Stomach (tissue), 8 donors: ENCODE measurements at regions not wholly inside any gene's neighbourhood (a gene's known extent, or its start where the extent isn't known, plus 50 kb on each side); places are given as distances from the start of the nearest gene placed in this dataset.

Experiments
- DNase-seq, 2 donors: peaks; one replicate each; pipeline versions ENCODE4 v3.0.0 to v3.0.0-alpha.2; 2013 to 2019
- H3K27ac ChIP-seq, 5 donors: fragments of 200-600 bp in 4 of 5; sonication (generic) in 4 of 5; one replicate each; pipeline ENCODE4 v1.5.1; 2013 to 2019; ENCODE audit warnings: mild to moderate bottlenecking in 1 of 5, moderate library complexity in 1 of 5
- H3K27me3 ChIP-seq, 3 donors: fragments of 200-600 bp; sonication (generic); one replicate each; pipeline ENCODE4 v1.5.1; 2017 to 2019; ENCODE audit warnings: mixed run types in 1 of 3
- H3K36me3 ChIP-seq, 4 donors: fragments of 200-600 bp; sonication (generic); 1 replicate in 3 of 4; 2 replicates in 1 of 4; pipeline ENCODE4 v1.5.1; 2016 to 2019
- H3K4me1 ChIP-seq, 4 donors: fragments of 200-600 bp; sonication (generic); one replicate each; pipeline ENCODE4 v1.5.1; 2016 to 2019
- H3K4me3 ChIP-seq, 4 donors: fragments of 200-600 bp; sonication (generic) in 3 of 4; one replicate each; pipeline ENCODE4 v1.5.1; 2016 to 2019; ENCODE audit warnings: mild to moderate bottlenecking in 1 of 4
- H3K9me3 ChIP-seq, 4 donors: fragments of 200-600 bp; sonication (generic); one replicate each; pipeline ENCODE4 v1.5.1; 2016 to 2019
- CTCF ChIP-seq, 7 experiments: fragments of 450-650 bp in 4 of 7; fragments of 200-600 bp in 3 of 7; sonication (generic) in 3 of 7; IDR thresholded peaks; one replicate each; pipeline ENCODE4 v1.5.1; 2016 to 2019; ENCODE audit warnings: antibody characterized with exemption in 7 of 7, control low read depth in 2 of 7, mild to moderate bottlenecking in 1 of 7
- EP300 ChIP-seq: sonication (generic); formaldehyde crosslinking; IDR thresholded peaks from one replicate; pipeline ENCODE4 v1.6.1; 2017; ENCODE audit warnings: antibody characterized with exemption
- POLR2A ChIP-seq, 4 donors: fragments of 450-650 bp; IDR thresholded peaks; one replicate each; pipeline ENCODE4 v1.6.1; 2016; ENCODE audit warnings: antibody characterized with exemption in 4 of 4, control low read depth in 2 of 4, mild to moderate bottlenecking in 1 of 4, moderate library complexity in 1 of 4
- POLR2AphosphoS5 ChIP-seq, 3 donors: sonication (generic); formaldehyde crosslinking; IDR thresholded peaks; one replicate each; pipeline ENCODE4 v1.6.1; 2016; ENCODE audit warnings: antibody characterized with exemption in 3 of 3
- WGBS, 5 donors: extraction: QIAGEN DNeasy Blood & Tissue Kit in 3 of 5; methylation state at CpG; one replicate each; pipeline versions ENCODE4 v1.1.5 to v1.1.7; 2013 to 2018; 5-methylcytosine and 5-hydroxymethylcytosine counted together
- intact Hi-C: fragments of 100-400 bp; cut with DNase I; formaldehyde crosslinking; loops from one replicate; pipeline ENCODE4 v1.15.1; 2023; ENCODE audit warnings: low total_unique reads
- donor health status: healthy with polysubstance abuse.
- donor health status: Bipolar disorder and iron deficiency.
- donor health status: healthy.

- Histone ChIP-seq H3K4me1 (no peaks in the 10 kb centered on the region), H3K4me3 (no peak overlapping the region), H3K27me3 (no peaks in the 10 kb centered on the region), H3K9me3 (no peaks in the 10 kb centered on the region), H3K36me3 (no peaks in the 10 kb centered on the region), H3K27ac (no peak overlapping the region)
- no peak for DNase-seq
- intact Hi-C loops, result no loop called here
- TF ChIP-seq CTCF (IDR thresholded peaks at IDR 0.05), result no peak
- TF ChIP-seq POLR2A (IDR thresholded peaks at IDR 0.05), result no peak
- no peak for TF ChIP-seq POLR2AphosphoS5 (IDR thresholded peaks at IDR 0.05)
- TF ChIP-seq EP300, result no peak
- 73 to 90% (median 80%) methylated on average over 7 of the region's 7 CpGs for WGBS, 5 donors
These were observed 568.9 kb downstream of the CCDC171 start for GRCh38 chr9:16121601-16122286.

DNA sequence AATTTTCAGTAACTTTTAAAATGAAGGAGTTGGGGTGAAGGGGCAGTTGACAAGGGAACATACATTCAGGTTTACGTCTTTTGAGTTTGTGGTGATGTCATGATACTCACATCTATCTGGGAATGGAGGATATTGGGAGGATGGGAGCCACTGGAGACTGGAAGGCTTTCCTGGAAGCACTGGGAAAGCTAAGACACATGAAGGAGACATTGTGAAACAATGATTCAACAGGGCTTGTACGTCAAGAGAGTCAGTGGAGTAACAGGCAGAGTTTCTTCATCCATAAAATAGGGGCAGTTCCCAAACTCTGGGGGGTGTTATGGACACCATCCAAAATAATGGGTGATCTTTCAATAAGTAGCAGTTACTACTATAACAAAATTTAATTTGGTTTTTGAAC is 572.8 kb downstream of the CCDC171 start:
- intact Hi-C loops, result no loop called here
- Histone ChIP-seq H3K4me3 (no peak overlapping the region), H3K36me3 (no peaks in the 10 kb centered on the region), H3K9me3 (peaks cover 0 to 10% (median 0%) of the 10 kb centered on the region in 4 donors), H3K27me3 (no peaks in the 10 kb centered on the region), H3K4me1 (no peaks in the 10 kb centered on the region), H3K27ac (no peak overlapping the region)
- WGBS, 5 donors, result 50 to 90% (median 85%) methylated on average over 2 of the region's 2 CpGs
- DNase-seq, result no peak
- TF ChIP-seq EP300, result no peak
- no peak for TF ChIP-seq POLR2A (IDR thresholded peaks at IDR 0.05)
- TF ChIP-seq CTCF (IDR thresholded peaks at IDR 0.05), result no peak
- TF ChIP-seq POLR2AphosphoS5 (IDR thresholded peaks at IDR 0.05), result no peak

GRCh38 chr9:16126042-16126441 is 573.2 kb downstream of the CCDC171 start:
- no peaks in the 10 kb centered on the region for H3K36me3 ChIP-seq
- WGBS, 5 donors, result 38 to 65% (median 54%) methylated on average over 2 of the region's 2 CpGs
- intact Hi-C loops, result no loop called here
- no peaks in the 10 kb centered on the region for H3K4me1 ChIP-seq
- peaks cover 0 to 10% (median 0%) of the 10 kb centered on the region in 4 donors for H3K9me3 ChIP-seq
- DNase-seq, result no peak
- no peak for TF ChIP-seq POLR2A (IDR thresholded peaks at IDR 0.05)
- TF ChIP-seq CTCF (IDR thresholded peaks at IDR 0.05), result no peak
- TF ChIP-seq EP300, result no peak
- TF ChIP-seq POLR2AphosphoS5 (IDR thresholded peaks at IDR 0.05), result no peak
- no peak overlapping the region for H3K27ac ChIP-seq
- H3K27me3 ChIP-seq, result no peaks in the 10 kb centered on the region
- no peak overlapping the region for H3K4me3 ChIP-seq

DNA sequence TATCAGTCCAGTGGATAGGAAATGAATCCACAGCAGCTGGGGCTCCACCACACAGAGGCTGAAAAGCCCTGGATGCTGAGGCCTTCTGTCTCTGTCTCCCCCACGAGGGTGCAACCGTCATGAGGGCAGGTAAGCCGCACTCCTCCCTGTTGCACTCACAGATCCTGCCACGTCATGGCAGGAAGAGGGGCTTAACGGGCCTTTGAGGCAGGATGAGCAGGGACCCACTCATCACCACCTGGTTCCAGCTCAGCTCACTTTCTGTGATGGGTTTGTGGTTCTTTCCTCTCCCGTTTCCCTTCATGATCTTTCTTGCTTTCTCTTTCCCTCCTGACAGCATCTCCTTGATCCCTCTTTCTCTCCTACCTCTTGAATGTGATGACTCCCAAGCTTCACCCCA is 575.2 kb downstream of the CCDC171 start:
- Histone ChIP-seq H3K4me1 (no peaks in the 10 kb centered on the region), H3K36me3 (no peaks in the 10 kb centered on the region), H3K27ac (no peak overlapping the region), H3K9me3 (peaks cover 0 to 10% (median 0%) of the 10 kb centered on the region in 4 donors), H3K4me3 (no peak overlapping the region), H3K27me3 (no peaks in the 10 kb centered on the region)
- TF ChIP-seq POLR2AphosphoS5 (IDR thresholded peaks at IDR 0.05) (no peak), EP300 (no peak), POLR2A (IDR thresholded peaks at IDR 0.05) (no peak), CTCF (IDR thresholded peaks at IDR 0.05) (no peak)
- WGBS, 5 donors, result 71 to 93% (median 81%) methylated on average over 6 of the region's 6 CpGs
- DNase-seq, result no peak
- intact Hi-C loops, result no loop called here
